ENCODE measurements at regions not wholly inside any gene's neighbourhood (a gene's known extent, or its start where the extent isn't known, plus 50 kb on each side); places are given as distances from the start of the nearest gene placed in this dataset.
A peak's percentile ranks its signal among the peaks of the same experiment; 100 is the strongest.

- ATAC-seq (ENCODE audit: poor library complexity) (peak; percentile 67), DNase-seq (no peak)
- intact Hi-C loops (cut with DNase I): no loop called here
These were observed 318.9 kb upstream of the PBX1 start for GRCh38 chr1:164240081-164240480.

GRCh38 chr1:164250365-164250764 is 308.6 kb upstream of the PBX1 start:
- DNase-seq (no peak), ATAC-seq (ENCODE audit: poor library complexity) (no peak)
- intact Hi-C loops (cut with DNase I): no loop called here

DNA sequence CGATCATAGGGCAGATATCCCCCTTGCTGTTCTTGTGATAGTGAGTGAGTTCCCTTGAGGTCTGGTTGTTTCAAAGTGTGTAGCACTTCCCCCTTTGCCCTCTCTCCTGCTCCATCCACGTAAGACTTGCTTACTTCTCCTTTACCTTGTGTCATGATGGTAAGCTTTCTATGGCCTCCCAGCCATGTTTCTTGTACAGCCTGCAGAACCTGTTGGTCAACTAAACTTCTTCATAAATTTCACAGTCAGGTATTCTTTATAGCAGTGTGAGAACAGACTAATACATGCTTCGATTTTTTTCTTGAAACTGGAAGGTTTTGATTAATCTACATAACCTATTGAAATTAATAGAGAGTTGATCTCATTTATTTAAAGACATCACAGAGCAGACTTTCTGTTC is 302.5 kb upstream of the PBX1 start:
- DNase-seq (no peak), ATAC-seq (ENCODE audit: poor library complexity) (no peak)
- intact Hi-C loops (cut with DNase I): no loop called here

- ATAC-seq (ENCODE audit: poor library complexity) (no peak), DNase-seq (no peak)
- intact Hi-C loops (cut with DNase I): no loop called here
These were observed 297.2 kb upstream of the PBX1 start for GRCh38 chr1:164261691-164262240.

DNA sequence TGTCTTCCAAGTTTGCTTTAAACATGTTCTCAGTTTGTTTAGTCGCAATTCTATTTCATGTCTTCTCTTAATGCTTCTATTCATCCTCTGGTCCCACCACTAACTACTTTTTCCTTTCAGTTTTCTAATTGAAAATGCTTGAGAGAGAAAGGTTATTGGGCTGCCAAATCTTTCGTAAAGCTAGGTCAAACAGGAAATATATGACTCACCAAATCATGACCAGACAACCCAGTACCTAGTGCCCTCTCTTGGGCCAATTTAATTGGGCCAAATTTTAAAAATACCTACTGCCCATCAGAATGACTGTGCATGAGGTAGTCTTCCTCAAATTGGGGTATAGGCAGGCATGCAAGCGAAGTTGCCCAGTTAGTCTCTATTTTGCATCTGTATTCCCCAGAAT is 295.4 kb upstream of the PBX1 start:
- intact Hi-C loops (cut with DNase I): no loop called here
- no peak for DNase-seq
- ATAC-seq (ENCODE audit: poor library complexity): no peak

DNA sequence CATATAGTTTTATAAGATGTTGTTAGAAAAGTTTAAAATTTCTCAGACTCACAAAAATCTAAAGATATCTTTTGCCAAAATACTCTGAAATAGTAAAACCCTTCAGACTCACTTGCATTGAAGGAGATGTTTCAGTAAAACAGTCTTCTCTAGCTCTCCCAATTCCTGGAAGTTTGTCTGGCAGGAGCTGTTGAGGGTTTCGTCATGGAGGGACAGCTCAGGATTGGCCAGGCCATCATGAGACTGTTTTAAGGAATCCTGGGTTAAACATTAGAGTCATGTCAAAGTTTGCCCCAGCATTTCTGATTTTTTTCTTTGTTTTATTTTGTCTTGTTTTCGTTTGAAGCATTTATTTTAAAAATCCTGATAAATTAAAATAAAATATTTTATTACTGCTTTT is 293.8 kb upstream of the PBX1 start:
- intact Hi-C loops (cut with DNase I): no loop called here
- ATAC-seq (ENCODE audit: poor library complexity) (no peak), DNase-seq (no peak)

- no peak for DNase-seq
- intact Hi-C loops (cut with DNase I): no loop called here
- ATAC-seq (ENCODE audit: poor library complexity): no peak
These were observed 286.8 kb upstream of the PBX1 start for GRCh38 chr1:164272156-164272555.

- ATAC-seq (ENCODE audit: poor library complexity): peak; percentile 78
- peak; percentile 42 for DNase-seq
- intact Hi-C loops (cut with DNase I): no loop called here
These were observed 262.8 kb upstream of the PBX1 start for GRCh38 chr1:164296172-164296571.

GRCh38 chr1:164308101-164308500 is 250.9 kb upstream of the PBX1 start:
- ATAC-seq (ENCODE audit: poor library complexity) (no peak), DNase-seq (no peak)
- intact Hi-C loops (cut with DNase I): no loop called here

- no peak for ATAC-seq (ENCODE audit: poor library complexity)
- DNase-seq: no peak
- intact Hi-C loops (cut with DNase I): no loop called here
These were observed 248.8 kb upstream of the PBX1 start for GRCh38 chr1:164310166-164310565.

DNA sequence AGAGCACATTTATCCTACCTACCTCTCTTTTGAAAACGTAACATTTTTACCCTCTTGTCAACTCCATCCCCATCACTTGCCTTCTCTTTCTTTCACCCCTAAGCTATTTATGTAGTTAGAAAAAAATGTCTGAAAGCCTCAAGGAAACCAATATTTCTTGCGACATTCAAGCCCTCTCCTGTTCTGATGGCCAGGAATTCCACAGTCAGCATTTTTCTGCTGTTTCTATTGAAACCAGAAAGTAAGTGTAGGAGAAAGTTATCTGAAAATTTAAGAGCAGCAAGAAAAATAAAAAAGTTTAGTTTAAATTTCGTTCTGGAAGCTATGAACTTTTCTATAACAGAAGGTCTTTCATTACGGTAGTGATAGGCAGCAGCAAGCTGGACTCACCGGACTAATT is 247.6 kb upstream of the PBX1 start:
- no peak for DNase-seq
- intact Hi-C loops (cut with DNase I): no loop called here
- no peak for ATAC-seq (ENCODE audit: poor library complexity)

DNA sequence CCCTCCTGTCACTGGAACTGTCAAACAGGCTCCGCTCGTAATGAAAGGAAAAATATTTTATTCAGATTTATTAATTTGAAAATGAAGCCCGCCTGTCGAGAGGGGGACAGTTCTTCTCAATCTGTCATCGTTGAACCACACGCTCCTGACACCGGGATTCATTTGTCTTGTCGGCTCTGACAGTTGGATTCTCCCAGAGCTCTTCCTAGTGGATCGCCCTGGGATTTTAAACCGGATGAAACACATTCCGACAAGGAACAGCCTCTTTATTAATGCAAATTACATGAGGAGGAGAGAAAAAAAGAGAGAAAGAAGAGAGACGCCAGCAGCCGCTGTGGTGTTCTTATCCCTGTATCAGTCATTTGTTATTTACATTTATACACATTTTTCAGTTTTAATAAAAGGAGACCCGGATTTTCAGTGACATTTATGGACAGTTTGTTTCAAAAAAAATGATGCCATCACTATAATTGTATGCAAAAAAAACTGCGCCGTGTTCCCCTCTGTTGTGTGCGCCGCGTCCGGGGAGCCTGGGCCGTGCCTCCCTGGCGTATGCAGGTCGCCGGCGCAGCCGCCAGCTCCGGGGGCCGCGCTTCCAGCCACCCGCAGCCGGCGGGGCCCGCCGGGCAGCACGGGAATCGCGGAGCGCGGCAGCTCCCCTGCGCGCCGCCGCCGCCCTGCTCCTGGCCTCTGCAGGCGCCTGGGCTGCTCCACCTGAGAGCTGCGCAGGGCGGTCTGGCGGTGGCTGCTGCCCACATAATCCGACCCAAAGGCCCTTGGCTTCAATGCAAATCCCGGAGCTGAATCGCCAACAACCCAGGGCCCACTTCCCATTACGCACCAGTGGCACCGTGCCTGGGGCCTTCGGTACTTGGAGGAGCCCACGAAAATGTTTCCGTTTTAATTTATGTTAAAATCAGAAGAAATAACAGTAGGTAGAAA is 237.9 kb upstream of the PBX1 start:
- intact Hi-C loops (cut with DNase I): no loop called here
- DNase-seq (peak; percentile 59), ATAC-seq (ENCODE audit: poor library complexity) (peak; percentile 94)

DNA sequence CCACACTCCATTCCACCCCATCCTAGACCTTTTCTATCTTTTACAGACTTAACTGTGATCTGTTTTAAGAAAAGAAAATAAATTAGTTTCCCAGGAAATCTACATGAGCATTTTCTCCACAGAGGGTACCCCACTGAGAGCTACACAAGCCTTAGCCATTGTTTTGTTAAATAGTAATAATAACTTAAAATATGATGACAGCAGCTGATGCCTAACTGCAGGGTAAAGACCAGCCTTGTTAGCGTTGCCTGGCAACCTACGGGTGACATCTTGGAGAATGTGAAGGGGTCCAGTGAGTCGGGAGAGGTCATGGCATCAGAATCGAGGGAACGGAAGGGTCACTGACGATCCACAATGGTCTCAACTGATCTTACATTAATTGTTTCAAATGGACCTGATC is 233.2 kb upstream of the PBX1 start:
- intact Hi-C loops (cut with DNase I): no loop called here
- no peak for ATAC-seq (ENCODE audit: poor library complexity)
- DNase-seq: no peak

DNA sequence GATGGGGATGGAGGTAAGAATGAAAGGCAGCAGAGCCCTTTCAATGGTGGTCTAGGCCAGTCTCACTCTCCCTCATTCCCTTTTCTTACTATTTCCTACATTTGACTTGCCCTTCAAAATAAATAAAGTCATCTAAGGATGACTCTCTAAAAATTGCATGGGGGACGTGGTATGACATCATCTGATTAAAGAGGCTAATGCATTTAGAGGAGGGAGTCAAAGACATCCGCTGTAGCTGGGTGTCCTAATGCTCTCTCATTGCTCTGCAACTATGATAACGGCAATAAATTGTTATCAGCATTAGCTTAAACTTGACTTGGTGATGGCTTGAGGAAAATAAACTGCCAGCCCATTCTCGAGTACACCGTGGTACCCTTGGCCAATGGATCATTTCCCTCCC is 225.6 kb upstream of the PBX1 start:
- ATAC-seq (ENCODE audit: poor library complexity) (no peak), DNase-seq (no peak)
- intact Hi-C loops (cut with DNase I): no loop called here

GRCh38 chr1:164337394-164337793 is 221.6 kb upstream of the PBX1 start:
- ATAC-seq (ENCODE audit: poor library complexity): no peak
- intact Hi-C loops (cut with DNase I): no loop called here
- no peak for DNase-seq

GRCh38 chr1:164337885-164338284 is 221.1 kb upstream of the PBX1 start:
- no peak for ATAC-seq (ENCODE audit: poor library complexity)
- intact Hi-C loops (cut with DNase I): no loop called here
- DNase-seq: no peak

GRCh38 chr1:164343189-164343588 is 215.8 kb upstream of the PBX1 start:
- no peak for DNase-seq
- no peak for ATAC-seq (ENCODE audit: poor library complexity)
- intact Hi-C loops (cut with DNase I): no loop called here

DNA sequence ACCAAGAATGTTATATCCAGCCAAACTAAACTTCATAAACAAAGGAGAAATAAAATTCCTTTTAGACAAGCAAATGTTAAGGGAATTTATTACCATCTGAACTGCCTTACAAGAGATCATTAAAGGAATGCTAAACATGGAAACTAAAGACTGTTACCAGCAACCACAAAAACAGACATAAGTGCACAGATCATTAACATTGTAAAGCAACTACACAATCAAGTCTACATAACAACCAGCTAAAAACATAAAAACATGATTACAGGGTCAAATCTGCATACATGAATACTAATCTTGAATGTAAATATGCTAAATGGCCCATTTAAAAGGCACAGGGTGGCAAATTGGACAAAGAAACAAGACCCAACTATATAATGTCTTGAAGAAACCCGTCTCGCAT is 211.0 kb upstream of the PBX1 start:
- DNase-seq (no peak), ATAC-seq (ENCODE audit: poor library complexity) (no peak)
- intact Hi-C loops (cut with DNase I): no loop called here

GRCh38 chr1:164356511-164356910 is 202.5 kb upstream of the PBX1 start:
- ATAC-seq (ENCODE audit: poor library complexity) (no peak), DNase-seq (no peak)
- intact Hi-C loops (cut with DNase I): no loop called here

DNA sequence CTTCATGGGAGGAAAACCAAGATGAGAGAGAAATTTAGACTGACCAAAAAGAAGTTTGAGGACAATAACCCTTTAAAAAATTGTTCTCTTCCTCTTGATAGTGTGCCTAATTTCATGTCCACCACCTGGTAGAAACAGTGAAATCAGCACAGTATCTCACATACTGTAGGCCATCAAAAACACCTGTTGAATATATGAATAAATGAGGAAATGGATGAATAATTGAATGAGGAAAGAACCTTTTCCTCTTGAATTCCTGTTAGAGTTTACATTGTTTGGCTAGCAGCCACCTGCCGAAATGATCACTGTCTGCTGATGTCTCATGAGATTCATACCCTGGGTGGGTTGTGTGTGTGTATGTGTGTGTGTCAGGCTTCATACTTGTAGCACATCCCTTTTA is 198.7 kb upstream of the PBX1 start:
- intact Hi-C loops (cut with DNase I): no loop called here
- DNase-seq (no peak), ATAC-seq (ENCODE audit: poor library complexity) (no peak)

DNA sequence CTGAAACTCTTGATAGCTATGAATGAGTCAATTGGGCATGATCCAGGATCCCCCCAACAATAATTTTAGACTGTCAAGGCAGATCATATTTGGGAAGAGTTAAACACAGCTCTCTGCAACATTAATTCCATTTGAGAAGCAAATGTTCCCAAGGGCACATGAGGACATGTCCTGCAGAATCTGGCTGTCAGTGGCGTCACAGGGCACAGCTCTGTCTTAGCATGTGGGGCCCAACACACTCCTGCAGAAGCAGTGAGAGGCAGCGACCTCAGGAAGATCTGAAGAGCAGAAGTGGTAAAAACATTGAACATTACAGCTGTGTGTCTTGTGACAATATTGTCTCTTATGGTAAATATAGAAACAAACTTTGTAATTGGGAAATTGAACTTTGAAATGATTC is 197.1 kb upstream of the PBX1 start:
- DNase-seq: peak; percentile 48
- intact Hi-C loops (cut with DNase I): no loop called here
- ATAC-seq (ENCODE audit: poor library complexity): peak; percentile 93
